GM12878 (cell line): ENCODE measurements at regions not wholly inside any gene's neighbourhood (a gene's known extent, or its start where the extent isn't known, plus 50 kb on each side); places are given as distances from the start of the nearest gene placed in this dataset.

Source experiments
- ATAC-seq: fragments of 200-7000 bp; cut with Tn5 transposase; 3 replicates; pipeline ENCODE4 v1.9.1; 2020; ENCODE audit warnings: mild to moderate bottlenecking, moderate library complexity
- BruUV-seq: library from RNA; stranded (reverse); fragments of 400-500 nt; replicated peaks from 2 replicates; lab custom pipeline; 2021; lab: Mats Ljungman, UMichigan
- CTCF ChIA-PET: fragments of 300-600 bp; sonication (Branson Sonifier 250); formaldehyde crosslinking; extraction: SDS; loops from one replicate; lab custom pipeline; 2021; ENCODE audit warnings: inconsistent platforms; lab: Yijun Ruan, JAX
- POLR2A ChIA-PET: fragments of 350-600 bp; formaldehyde crosslinking; extraction: SDS; loops from one replicate; lab custom pipeline; 2021; ENCODE audit warnings: inconsistent platforms; lab: Charles Lee
- RAD21 ChIA-PET: fragments of 300-600 bp; sonication (Branson Sonifier 250); formaldehyde crosslinking; loops from one replicate; lab custom pipeline; 2023; ENCODE audit warnings: antibody characterized with exemption; ENCODE audit not compliant: unreplicated experiment; lab: Charles Lee
- SMC1A ChIA-PET: fragments of 300-600 bp; sonication (Branson Sonifier 250); formaldehyde crosslinking; loops from one replicate; lab custom pipeline; 2023; ENCODE audit not compliant: unreplicated experiment, uncharacterized antibody; lab: Charles Lee
- DNase-seq: peaks from one replicate; pipeline ENCODE4 v3.0.0-alpha.2; 2011; ENCODE audit warnings: low read depth, low spot score
- FAIRE-seq: peaks from 3 replicates; lab custom pipeline; 2011; peaks lifted over from hg19 to GRCh38; lab: Jason Lieb, UNC
- H2AFZ ChIP-seq: 2 replicates; pipeline ENCODE4 v1.6.0; 2011; ENCODE audit warnings: low read depth, low read length, control low read depth; ENCODE audit not compliant: control insufficient read depth
- H3K27ac ChIP-seq: 2 replicates; pipeline ENCODE4 v1.5.1; 2011; ENCODE audit warnings: control low read depth; ENCODE audit not compliant: control insufficient read depth, insufficient read depth
- H3K27me3 ChIP-seq, 2 experiments: replicated peaks in 1 of 2; 2 replicates each; pipeline versions ENCODE4 v1.6.0 to v1.6.1; 2011; ENCODE audit warnings: low read length in 1 of 2; ENCODE audit not compliant: control insufficient read depth in 2 of 2, insufficient read depth in 2 of 2
- H3K36me3 ChIP-seq, 2 experiments: 2 replicates each; pipeline ENCODE4 v1.5.1; 2011; ENCODE audit warnings: low read length in 1 of 2; ENCODE audit not compliant: control insufficient read depth in 2 of 2, insufficient read depth in 2 of 2
- H3K4me1 ChIP-seq: 2 replicates; pipeline ENCODE4 v1.6.1; 2011; ENCODE audit warnings: mild to moderate bottlenecking, low read length, moderate library complexity, mixed read lengths; ENCODE audit not compliant: control insufficient read depth, insufficient read depth
- H3K4me2 ChIP-seq: 2 replicates; pipeline ENCODE4 v1.6.0; 2011; ENCODE audit warnings: control low read depth; ENCODE audit not compliant: control insufficient read depth, insufficient read depth
- H3K4me3 ChIP-seq: fragments of 200-600 bp; sonication (generic); 2 replicates; pipeline ENCODE4 v1.5.1; 2016
- H3K79me2 ChIP-seq: 2 replicates; pipeline ENCODE4 v1.6.0; 2011; ENCODE audit warnings: low read length; ENCODE audit not compliant: control insufficient read depth, insufficient read depth
- H3K9ac ChIP-seq: 2 replicates; pipeline ENCODE4 v1.8.0; 2011; ENCODE audit warnings: low read length, control low read depth, mixed read lengths; ENCODE audit not compliant: control insufficient read depth, insufficient read depth
- H3K9me3 ChIP-seq: replicated peaks from 3 replicates; pipeline ENCODE4 v1.5.1; 2011; ENCODE audit warnings: mild to moderate bottlenecking, low read length; ENCODE audit not compliant: control insufficient read depth, insufficient read depth
- H4K20me1 ChIP-seq: 2 replicates; pipeline ENCODE4 v1.6.0; 2011; ENCODE audit not compliant: control insufficient read depth, insufficient read depth
- BACH1 ChIP-seq: fragments of 450-650 bp; IDR thresholded peaks from 2 replicates; pipeline ENCODE4 v1.6.1; 2017; ENCODE audit warnings: mild to moderate bottlenecking, borderline replicate concordance
- CREM ChIP-seq: IDR thresholded peaks from 2 replicates; pipeline ENCODE4 v1.6.1; 2014; ENCODE audit warnings: antibody characterized with exemption, low read depth
- RFX5 ChIP-seq: IDR thresholded peaks from 2 replicates; pipeline ENCODE4 v1.6.1; 2011; ENCODE audit warnings: low read depth, low read length, improper control_type of control experiment
- SIN3A ChIP-seq: IDR thresholded peaks from 2 replicates; pipeline ENCODE4 v1.6.1; 2012; ENCODE audit warnings: low read depth, low read length, improper control_type of control experiment
- SPI1 ChIP-seq: IDR thresholded peaks from 2 replicates; pipeline ENCODE4 v1.6.1; 2011; ENCODE audit warnings: low read depth, mild to moderate bottlenecking, low read length, moderate library complexity, borderline replicate concordance; ENCODE audit not compliant: insufficient read depth
- SRF ChIP-seq, 2 experiments: IDR thresholded peaks; 2 replicates each; pipeline ENCODE4 v1.6.1; 2011; ENCODE audit warnings: low read depth in 2 of 2, low read length in 2 of 2, mild to moderate bottlenecking in 1 of 2, moderate library complexity in 1 of 2
- ZNF274 ChIP-seq: IDR thresholded peaks from one replicate; pipeline ENCODE4 v1.8.0; 2011; ENCODE audit not compliant: insufficient read length, insufficient read depth
- ZZZ3 ChIP-seq: IDR thresholded peaks from 2 replicates; pipeline ENCODE4 v1.6.1; 2011; ENCODE audit warnings: low read depth; ENCODE audit not compliant: control insufficient read depth, insufficient read length
- WGBS: methylation state at CpG from one replicate; pipeline ENCODE4 v1.1.6; 2016; ENCODE audit warnings: low lambda C conversion rate; ENCODE audit not compliant: insufficient replicate concordance, insufficient coverage; ENCODE audit errors: missing lambda C conversion rate; 5-methylcytosine and 5-hydroxymethylcytosine counted together
- in situ Hi-C: fragments of 300-500 bp; cut with MboI; formaldehyde crosslinking; loops from 9 replicates; pipeline ENCODE4 v1.14.3; 2018; ENCODE audit warnings: mixed read lengths
- intact Hi-C: fragments of 100-400 bp; cut with micrococcal nuclease; formaldehyde crosslinking; loops from one replicate; pipeline ENCODE4 v1.14.2; 2022; ENCODE audit not compliant: unreplicated experiment
- TF ChIP-seq, protein P1 (sequence below): fragments of 450-650 bp; IDR thresholded peaks from 2 replicates; pipeline ENCODE4 v1.6.1; 2017; ENCODE audit warnings: mild to moderate bottlenecking, moderate library complexity

DNA sequence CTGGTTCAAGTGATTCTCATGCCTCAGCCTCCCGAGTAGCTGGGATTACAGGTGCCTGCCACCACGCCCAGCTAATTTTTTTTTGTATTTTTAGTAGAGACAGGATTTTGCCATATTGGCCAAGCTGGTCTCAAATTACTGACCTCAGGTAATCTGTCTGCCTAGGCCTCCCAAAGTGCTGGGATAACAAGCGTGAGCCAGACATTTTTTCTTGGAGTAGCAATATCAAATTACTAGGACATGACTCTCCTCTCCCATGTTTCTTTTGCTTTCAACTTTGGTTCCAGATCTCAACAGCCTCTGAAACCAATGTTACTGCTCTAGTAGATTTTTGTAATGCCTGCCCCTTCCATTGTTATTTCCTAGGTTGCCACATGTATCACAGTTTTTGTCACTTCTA is 462.0 kb downstream of the GBE1 start (continued):
- TF ChIP-seq SRF (IDR thresholded peaks at IDR 0.05; ENCODE audit: low read depth in 2 of 2, low read length in 2 of 2) (no peak), ZZZ3 (no peak)
- TF ChIP-seq, protein P1, sequence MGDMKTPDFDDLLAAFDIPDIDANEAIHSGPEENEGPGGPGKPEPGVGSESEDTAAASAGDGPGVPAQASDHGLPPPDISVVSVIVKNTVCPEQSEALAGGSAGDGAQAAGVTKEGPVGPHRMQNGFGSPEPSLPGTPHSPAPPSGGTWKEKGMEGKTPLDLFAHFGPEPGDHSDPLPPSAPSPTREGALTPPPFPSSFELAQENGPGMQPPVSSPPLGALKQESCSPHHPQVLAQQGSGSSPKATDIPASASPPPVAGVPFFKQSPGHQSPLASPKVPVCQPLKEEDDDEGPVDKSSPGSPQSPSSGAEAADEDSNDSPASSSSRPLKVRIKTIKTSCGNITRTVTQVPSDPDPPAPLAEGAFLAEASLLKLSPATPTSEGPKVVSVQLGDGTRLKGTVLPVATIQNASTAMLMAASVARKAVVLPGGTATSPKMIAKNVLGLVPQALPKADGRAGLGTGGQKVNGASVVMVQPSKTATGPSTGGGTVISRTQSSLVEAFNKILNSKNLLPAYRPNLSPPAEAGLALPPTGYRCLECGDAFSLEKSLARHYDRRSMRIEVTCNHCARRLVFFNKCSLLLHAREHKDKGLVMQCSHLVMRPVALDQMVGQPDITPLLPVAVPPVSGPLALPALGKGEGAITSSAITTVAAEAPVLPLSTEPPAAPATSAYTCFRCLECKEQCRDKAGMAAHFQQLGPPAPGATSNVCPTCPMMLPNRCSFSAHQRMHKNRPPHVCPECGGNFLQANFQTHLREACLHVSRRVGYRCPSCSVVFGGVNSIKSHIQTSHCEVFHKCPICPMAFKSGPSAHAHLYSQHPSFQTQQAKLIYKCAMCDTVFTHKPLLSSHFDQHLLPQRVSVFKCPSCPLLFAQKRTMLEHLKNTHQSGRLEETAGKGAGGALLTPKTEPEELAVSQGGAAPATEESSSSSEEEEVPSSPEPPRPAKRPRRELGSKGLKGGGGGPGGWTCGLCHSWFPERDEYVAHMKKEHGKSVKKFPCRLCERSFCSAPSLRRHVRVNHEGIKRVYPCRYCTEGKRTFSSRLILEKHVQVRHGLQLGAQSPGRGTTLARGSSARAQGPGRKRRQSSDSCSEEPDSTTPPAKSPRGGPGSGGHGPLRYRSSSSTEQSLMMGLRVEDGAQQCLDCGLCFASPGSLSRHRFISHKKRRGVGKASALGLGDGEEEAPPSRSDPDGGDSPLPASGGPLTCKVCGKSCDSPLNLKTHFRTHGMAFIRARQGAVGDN = no peak

DNA sequence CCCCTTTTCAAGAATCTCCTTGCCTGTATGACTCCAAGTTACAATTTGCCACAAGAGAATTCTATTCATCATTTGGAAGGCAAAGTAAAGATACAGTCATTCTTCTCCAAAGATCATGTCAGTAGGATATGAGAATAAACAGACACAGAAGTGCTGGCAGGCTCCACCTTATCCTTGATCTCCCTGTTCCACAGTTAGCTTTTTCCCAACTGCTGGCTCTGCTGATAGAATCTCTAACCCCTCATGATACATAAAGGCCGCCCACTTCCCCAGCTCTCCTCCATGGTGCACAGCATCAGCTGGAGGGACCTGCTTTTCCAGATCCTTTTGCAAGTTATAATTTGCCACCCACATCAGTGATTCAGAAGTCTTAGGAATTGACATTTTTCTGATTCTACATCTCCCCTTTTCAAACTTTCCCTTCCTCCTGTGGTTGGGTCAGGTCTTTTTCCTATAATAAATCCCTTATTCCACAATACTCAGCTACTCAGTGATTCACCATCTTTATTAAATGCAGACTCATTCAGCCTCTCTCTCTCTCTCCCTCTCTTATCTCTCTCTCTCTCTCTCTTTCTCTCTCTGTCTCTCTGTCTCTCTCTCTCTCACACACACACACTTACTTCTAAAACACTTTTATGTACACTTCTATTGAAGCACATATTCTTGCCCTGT is 465.4 kb downstream of the GBE1 start:
- no TSS peak for BruUV-seq
- no peak overlapping the region for H2AFZ ChIP-seq
- no peak overlapping the region for H3K27ac ChIP-seq
- H3K4me1 ChIP-seq = no peaks in the 10 kb centered on the region
- CTCF ChIA-PET = no interaction called here
- 6% methylated on average over 1 of the region's 1 CpG for WGBS
- H3K36me3 ChIP-seq = no peaks in the 10 kb centered on the region
- FAIRE-seq (no peak), ATAC-seq (no peak), DNase-seq (no peak)
- POLR2A ChIA-PET = no interaction called here
- no peaks in the 10 kb centered on the region for H3K9me3 ChIP-seq
- no peaks in the 10 kb centered on the region for H3K79me2 ChIP-seq
- H3K4me2 ChIP-seq = no peak overlapping the region
- H4K20me1 ChIP-seq = no peaks in the 10 kb centered on the region
- SMC1A ChIA-PET = no interaction called here
- H3K9ac ChIP-seq = no peak overlapping the region
- RAD21 ChIA-PET = no interaction called here
- H3K4me3 ChIP-seq = no peak overlapping the region
- TF ChIP-seq SPI1 (no peak), ZZZ3 (no peak), RFX5 (no peak), CREM (no peak), BACH1 (no peak), SIN3A (no peak), ZNF274 (no peak)
- in situ Hi-C loops = no loop called here
- no peaks in the 10 kb centered on the region; a peak in 1 of 4 replicates for H3K27me3 ChIP-seq
- intact Hi-C loops = no loop called here
